HG02759 (cell line): ENCODE measurements at regions not wholly inside any gene's neighbourhood (a gene's known extent, or its start where the extent isn't known, plus 50 kb on each side); places are given as distances from the start of the nearest gene placed in this dataset.
"Not testable (repeated sequence)": the region's sequence is repeated elsewhere in the genome, so short reads cannot be mapped to it uniquely, and the experiment has no call there.

ENCODE experiments used
- ATAC-seq: cut with Tn5 transposase; IDR thresholded peaks from one replicate; pipeline ENCODE4 v1.9.1; 2021; ENCODE audit warnings: mild to moderate bottlenecking, moderate library complexity; ENCODE audit not compliant: unreplicated experiment

DNA sequence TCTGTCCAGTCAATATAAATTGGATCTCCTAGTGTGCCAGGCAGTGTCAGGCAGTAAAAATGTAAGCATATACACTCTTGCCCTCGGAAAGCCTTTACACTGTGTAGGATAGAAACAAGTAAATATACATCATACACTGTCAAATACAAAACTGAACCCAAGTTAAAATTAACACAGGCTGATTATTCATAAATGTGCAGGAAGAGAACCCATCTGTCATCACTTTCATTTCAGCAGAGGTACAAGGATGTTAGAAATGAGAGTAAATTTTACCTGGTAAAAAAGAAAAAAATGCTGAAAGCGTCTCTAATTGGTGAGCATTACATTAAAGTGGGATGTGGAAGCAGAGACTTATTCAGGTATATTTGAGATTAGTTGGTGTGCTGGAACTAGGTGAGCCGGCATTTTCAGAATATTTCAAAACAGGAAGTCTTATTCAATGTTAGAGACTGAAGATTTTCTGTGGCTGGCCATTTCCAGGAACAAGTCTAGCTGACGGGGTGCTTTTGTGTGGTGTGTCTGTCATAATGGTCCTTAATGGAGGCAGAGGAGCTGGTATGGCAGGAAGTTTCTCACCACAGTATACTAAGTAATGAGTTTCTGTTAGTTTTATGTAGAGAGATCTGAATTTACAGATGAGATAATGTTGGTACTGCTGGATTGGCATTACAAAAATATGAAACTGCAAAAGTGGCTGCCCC lies 192.6 kb downstream of the CASP12 start:
- ATAC-seq: peak; percentile 99

DNA sequence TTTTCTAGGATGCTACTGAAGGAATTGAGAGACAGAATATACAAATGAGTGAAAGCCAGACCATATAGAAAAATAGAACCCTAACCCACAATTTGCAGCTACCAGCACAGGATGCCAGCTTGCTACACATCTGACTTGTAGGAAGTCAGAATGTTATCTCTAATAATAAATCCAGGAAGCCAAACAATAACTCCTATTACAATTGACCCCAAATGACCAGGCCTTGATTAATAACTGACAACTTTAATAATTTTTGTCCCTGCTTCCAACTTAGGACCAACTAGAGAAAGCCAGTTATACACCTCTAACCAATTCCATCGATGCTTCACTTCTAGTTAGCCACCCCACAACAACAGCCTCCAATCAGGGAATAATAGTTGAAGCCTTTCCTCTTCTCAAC lies 193.4 kb downstream of the CASP12 start:
- no peak for ATAC-seq

DNA sequence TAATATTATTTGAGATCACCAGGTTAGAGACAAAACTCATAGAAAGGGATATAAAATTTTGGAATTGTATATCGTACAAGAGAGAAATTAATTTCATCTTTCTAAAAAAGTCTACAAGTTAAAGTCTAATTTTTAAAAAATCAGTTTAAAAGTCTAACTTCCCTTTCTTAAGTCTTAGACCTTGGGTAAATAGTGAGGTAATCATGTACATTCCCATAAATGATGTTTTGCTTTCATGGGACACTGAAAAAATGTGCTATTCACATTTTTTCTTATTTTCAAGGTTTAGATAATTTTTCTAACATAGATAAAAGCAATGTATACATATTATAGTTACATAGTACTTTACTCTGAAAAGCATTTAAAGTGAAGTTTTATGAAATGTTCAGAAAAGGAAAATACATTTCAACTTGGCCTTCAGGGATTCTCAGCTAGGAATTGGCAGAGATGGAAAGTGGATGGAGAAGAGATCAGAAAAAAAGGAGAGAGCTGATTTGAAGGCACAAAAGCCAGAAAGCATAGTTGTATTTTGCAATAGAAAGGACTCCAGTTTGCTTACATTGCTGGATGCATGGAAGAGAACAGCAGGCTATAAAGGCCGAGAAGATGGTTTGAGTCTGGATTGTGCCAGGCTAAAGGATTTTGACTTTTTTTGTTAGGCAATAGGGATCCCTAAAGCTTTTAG lies 194.0 kb downstream of the CASP12 start:
- ATAC-seq: no peak

GRCh38 chr11:104700609-104701008 lies 197.7 kb downstream of the CASP12 start:
- no peak for ATAC-seq

DNA sequence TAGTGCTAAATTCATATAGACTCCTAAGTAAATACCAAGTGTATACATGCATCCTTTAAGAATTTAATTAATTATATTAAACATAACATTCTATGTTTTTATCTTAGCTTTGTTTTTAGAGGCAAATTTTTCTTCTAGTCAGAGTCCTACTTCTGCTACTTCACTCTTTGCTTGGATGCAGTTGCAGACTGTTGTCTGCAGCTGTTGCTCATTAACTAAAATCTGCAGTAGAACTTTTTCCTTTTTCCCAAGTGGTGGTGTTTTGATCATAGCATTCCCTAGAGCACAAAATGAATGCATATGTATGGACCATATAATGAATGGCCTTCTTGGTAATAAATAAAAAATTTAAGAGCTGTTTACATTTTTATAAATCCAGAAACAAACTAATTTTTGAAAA lies 198.3 kb downstream of the CASP12 start:
- no peak for ATAC-seq

GRCh38 chr11:104695065-104695463 lies 203.2 kb downstream of the CASP12 start:
- no peak for ATAC-seq

DNA sequence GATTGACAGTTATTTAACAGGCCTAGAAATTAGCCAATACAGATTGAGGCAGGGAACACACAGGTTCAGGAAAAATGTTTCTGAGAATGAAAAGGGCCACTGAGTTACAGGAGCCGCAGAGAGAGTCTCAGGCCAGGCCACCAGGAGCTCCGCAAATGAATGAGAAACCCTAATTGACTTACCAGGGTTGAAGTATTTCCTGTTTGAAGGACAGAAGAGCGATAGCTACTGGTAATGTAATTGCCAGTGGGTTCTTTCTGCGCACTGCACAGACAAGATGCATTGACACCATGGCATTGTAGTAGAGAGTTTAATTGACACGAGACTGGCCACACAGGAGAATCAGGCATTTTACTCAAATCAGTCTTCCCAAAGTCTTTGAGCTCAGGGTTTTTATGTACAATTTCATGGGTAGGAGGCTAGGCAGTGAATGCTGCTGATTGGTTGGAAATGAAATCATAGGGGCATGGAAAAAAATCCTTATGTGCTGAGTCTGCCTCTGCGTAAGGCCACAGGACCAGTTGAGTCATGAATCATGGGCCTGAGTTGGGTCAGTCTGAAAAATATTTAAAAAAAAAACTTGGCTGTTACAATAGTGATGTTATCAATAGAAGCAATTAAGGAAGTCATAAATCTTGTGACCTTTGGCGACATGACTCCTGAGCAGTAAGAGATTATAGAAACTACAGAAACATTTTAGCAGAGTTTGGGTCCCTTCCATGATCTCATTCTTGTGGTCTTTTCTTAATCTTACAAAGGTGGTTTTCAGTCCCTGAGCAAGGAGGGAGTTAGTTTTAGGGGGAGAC lies 203.8 kb downstream of the CASP12 start:
- no peak for ATAC-seq

DNA sequence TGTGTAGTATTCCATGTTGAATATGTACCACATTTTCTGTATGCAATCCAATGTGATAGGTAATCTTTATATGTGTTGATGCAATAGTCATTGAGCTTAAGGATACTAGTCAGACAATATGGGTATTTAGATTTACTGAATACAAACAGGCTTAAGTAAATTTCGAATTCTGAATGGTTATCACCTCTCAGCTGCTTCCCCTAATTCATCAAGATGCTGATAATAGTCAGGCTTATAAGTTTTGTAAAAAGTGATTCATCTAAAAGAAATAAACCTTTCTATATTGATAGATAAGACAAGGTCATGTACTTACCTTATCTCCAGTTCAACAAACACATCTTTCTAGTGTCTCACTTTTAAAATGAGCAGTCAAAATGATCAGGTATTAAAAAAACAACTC lies 205.5 kb downstream of the CASP12 start:
- ATAC-seq: no peak

DNA sequence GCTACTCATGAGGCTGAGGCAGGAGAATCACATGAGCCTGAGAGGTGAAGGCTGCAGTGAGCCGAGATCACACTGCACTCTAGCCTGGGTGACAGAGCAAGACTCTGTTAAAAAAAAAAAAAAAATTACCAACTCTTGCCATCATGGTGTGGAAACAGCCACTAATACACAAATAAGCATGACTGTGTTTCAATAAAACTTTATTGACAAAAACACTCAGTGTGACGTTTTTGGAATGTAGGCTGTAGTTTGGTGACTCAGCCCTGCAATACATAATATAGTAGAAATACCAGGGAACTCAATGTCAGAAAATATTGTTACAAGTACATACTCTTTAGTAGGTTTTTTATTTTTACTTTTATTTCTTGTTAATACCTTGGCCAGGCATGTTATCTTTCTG lies 207.1 kb downstream of the CASP12 start:
- no peak for ATAC-seq

DNA sequence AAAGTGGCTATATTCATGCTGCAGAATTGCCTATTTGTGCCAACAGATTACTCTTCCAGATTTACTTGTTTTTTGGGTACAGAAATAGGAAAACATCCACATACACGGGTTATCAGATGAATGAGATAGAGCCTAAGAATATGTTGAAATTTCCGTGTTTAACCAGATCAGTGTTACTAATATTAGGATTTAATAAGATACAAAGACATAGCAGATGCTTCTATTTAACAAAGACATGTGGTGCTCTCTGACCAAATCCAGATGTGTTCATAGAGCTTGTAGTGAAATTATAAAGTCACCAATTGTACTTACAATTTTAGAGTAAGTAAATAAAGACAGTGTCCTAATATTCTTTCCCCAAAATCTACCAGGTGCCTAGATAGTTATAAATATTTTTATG lies 208.0 kb downstream of the CASP12 start:
- ATAC-seq: no peak

DNA sequence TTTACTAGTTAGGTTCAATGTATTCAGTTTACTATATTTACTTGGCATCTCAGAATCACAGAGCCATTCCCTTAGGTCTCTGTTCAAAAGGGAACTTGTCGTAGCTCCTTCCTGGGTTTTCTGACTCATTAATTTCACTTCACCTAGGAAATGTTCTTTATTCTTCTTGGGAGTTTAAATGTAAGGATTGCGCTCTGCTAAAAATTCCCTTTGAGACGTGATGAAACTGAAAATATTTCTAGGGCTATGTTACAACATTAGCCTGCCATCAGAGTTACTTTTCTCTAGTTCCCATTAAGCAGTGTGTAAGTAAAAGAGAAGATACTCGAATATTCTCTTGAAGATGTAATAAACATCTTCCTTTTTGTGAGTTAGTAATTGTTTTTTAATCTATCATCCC lies 209.5 kb downstream of the CASP12 start:
- ATAC-seq: no peak

- no peak for ATAC-seq
Measured at GRCh38 chr11:104682206-104682605, 216.1 kb downstream of the CASP12 start.

- ATAC-seq: no peak
Measured at GRCh38 chr11:104679258-104679657, 219.0 kb downstream of the CASP12 start.

GRCh38 chr11:104678408-104678807 lies 219.9 kb downstream of the CASP12 start:
- no peak for ATAC-seq

GRCh38 chr11:104677069-104677468 lies 221.2 kb downstream of the CASP12 start:
- not testable (repeated sequence) for ATAC-seq

DNA sequence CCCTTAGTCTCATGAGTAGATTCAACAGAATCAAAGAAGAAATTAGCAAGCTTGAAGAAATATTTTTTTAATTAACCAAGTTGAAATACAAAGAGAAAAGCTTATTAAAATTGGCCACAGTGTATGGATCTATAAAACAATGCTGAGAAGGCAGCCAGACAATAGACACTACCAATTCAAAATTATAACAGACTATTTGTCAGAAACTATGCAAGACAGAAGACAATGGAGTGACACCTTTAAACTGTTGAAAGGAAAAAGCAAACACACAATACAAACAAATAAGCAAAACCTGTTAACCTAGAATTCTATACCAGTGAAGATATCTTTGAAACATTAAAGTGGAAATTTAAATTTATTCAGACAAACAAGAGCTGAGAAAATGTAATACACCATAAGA lies 225.4 kb downstream of the CASP12 start:
- ATAC-seq: no peak

DNA sequence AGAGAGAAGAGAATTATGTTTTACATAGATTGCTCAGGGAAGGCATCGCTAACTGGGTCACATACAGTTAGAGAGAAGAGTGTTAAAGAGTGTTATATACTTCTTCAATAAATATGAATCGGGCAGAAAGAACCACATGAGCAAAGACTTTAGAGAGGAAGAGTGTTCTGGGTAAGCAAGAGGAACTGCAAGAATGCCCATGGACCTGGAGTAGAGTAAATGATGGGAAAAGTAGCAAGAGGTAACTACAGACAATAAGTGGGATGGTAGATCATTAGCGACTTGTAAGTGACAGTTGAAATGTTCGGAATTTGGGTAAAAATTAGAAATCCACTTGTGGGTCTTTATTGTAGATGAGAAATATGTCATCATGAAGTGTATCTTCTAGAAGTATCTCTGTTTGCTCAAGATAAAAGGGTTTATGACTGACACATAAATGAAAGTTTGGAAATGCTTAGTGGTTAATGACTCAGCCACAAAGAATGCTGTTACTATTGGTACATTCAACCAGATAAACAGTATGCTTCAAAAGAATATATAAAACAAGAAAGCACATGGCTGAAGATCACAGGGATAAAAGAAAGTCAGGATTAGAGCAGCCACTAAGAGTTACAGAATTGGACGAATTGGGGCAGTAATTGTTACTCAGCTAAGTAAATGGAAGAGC lies 229.3 kb downstream of the CASP12 start:
- ATAC-seq: no peak

- ATAC-seq: no peak
Measured at GRCh38 chr11:104666624-104667023, 231.6 kb downstream of the CASP12 start.

DNA sequence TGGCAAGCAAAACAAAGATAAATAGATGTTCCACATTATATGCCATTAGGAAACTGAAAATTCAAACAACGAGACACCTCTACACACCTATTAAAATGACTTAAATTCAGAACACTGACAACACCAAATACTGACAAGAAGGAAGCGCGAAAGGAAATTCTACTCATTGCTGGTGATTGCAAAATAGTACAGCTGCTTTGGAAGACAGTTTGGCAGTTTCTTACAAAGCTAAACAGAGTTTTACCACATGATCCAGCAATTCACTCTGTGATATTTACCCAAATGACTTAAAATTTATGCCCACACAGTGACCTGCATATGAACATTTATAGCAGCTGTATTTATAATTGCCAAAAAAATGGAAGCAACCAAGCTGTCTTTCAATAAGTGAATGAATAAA lies 232.6 kb downstream of the CASP12 start:
- no peak for ATAC-seq

- no peak for ATAC-seq
Measured at GRCh38 chr11:104663190-104664140, 234.8 kb downstream of the CASP12 start.
